GM18511 (cell line): ENCODE measurements at regions not wholly inside any gene's neighbourhood (a gene's known extent, or its start where the extent isn't known, plus 50 kb on each side); places are given as distances from the start of the nearest gene placed in this dataset.

ENCODE experiments used
- ATAC-seq: cut with Tn5 transposase; IDR thresholded peaks from one replicate; pipeline ENCODE4 v1.9.1; 2021; ENCODE audit warnings: mild to moderate bottlenecking, moderate library complexity; ENCODE audit not compliant: unreplicated experiment

- no peak for ATAC-seq
These were observed 229.2 kb upstream of the CHRNA7 start for GRCh38 chr15:31801152-31801551.

GRCh38 chr15:31802761-31803160 lies 227.6 kb upstream of the CHRNA7 start:
- no peak for ATAC-seq

GRCh38 chr15:31803388-31803884 lies 226.9 kb upstream of the CHRNA7 start:
- ATAC-seq = no peak

- ATAC-seq = no peak
These were observed 225.1 kb upstream of the CHRNA7 start for GRCh38 chr15:31805090-31805662.

GRCh38 chr15:31806106-31806505 lies 224.2 kb upstream of the CHRNA7 start:
- no peak for ATAC-seq

- no peak for ATAC-seq
These were observed 218.7 kb upstream of the CHRNA7 start for GRCh38 chr15:31811641-31812040.

- ATAC-seq = no peak
These were observed 216.2 kb upstream of the CHRNA7 start for GRCh38 chr15:31814082-31814481.

GRCh38 chr15:31815411-31816155 lies 214.7 kb upstream of the CHRNA7 start:
- ATAC-seq = no peak

GRCh38 chr15:31822463-31822862 lies 207.9 kb upstream of the CHRNA7 start:
- no peak for ATAC-seq

GRCh38 chr15:31824024-31824423 lies 206.3 kb upstream of the CHRNA7 start:
- ATAC-seq = no peak

GRCh38 chr15:31828594-31828993 lies 201.7 kb upstream of the CHRNA7 start:
- ATAC-seq = no peak

GRCh38 chr15:31830591-31830990 lies 199.7 kb upstream of the CHRNA7 start:
- no peak for ATAC-seq

- ATAC-seq = no peak
These were observed 198.7 kb upstream of the CHRNA7 start for GRCh38 chr15:31831596-31831995.

GRCh38 chr15:31834654-31835053 lies 195.7 kb upstream of the CHRNA7 start:
- no peak for ATAC-seq

GRCh38 chr15:31839388-31839787 lies 190.9 kb upstream of the CHRNA7 start:
- ATAC-seq = no peak

GRCh38 chr15:31840849-31841476 lies 189.4 kb upstream of the CHRNA7 start:
- no peak for ATAC-seq

- no peak for ATAC-seq
These were observed 187.7 kb upstream of the CHRNA7 start for GRCh38 chr15:31842532-31843195.

- ATAC-seq = no peak
These were observed 186.8 kb upstream of the CHRNA7 start for GRCh38 chr15:31843426-31844055.

GRCh38 chr15:31845791-31846190 lies 184.5 kb upstream of the CHRNA7 start:
- no peak for ATAC-seq

- no peak for ATAC-seq
These were observed 182.4 kb upstream of the CHRNA7 start for GRCh38 chr15:31847961-31848360.

GRCh38 chr15:31848621-31849020 lies 181.7 kb upstream of the CHRNA7 start:
- ATAC-seq = no peak
